GM12878 (cell line): ENCODE measurements at regions not wholly inside any gene's neighbourhood (a gene's known extent, or its start where the extent isn't known, plus 50 kb on each side); places are given as distances from the start of the nearest gene placed in this dataset.

Experiments
- BMI1 ChIP-seq: fragments of 450-650 bp; IDR thresholded peaks from 2 replicates; pipeline ENCODE4 v1.6.1; 2016; ENCODE audit warnings: mild to moderate bottlenecking, moderate library complexity, borderline replicate concordance
- TF ChIP-seq, protein P1 (sequence below): fragments of 450-650 bp; IDR thresholded peaks from 2 replicates; pipeline ENCODE4 v1.6.1; 2017; ENCODE audit warnings: antibody characterized with exemption, mild to moderate bottlenecking, moderate library complexity
- TF ChIP-seq, protein P2 (sequence below): fragments of 450-650 bp; IDR thresholded peaks from 2 replicates; pipeline ENCODE4 v1.6.1; 2017; ENCODE audit warnings: mild to moderate bottlenecking
- TF ChIP-seq, protein P3 (sequence below): IDR thresholded peaks from 2 replicates; pipeline ENCODE4 v1.6.1; 2011; ENCODE audit warnings: low read depth, low read length, improper control_type of control experiment, borderline replicate concordance

DNA sequence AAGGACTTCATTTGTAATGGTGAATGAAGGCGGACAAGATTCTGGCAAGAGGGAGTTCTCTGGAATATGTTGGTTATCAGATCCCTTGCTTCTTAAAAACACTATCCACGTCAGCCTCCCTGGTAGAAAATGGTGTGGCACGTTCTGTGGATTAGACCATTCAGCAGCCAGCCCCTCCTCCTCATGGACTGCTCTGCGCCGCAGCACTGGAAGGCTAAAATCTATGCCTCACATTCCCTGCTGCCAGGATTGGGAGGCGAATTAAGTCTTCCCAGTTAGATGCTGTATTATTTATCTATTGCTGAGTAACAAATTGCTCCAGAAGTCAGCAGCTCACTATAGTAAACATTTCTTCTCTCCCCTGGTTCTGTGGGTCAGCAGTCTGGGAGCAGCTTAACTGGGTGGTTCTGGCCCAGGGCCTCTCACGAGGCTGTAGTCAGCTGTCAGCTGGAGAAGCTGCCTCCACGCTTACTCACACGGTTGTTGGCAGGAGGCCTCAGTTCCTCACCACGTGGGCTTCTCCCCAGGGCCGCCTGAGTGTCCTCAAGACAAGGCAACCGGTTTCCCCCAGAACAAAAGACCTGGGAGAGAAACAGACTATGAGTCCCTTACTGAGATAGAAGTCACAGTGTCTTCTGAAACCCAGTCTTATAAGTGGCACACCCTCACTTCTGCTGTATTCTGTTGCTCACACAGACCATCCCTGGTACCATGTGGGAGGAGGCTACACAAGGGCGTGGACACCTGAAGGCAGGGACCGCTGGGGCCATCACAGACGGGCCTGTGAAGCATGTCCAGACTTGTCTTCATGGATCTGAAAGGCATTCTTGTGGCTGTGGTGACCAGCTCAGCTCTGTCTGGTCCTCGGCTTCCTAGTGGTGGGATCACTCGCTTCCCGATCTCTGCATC, 101.0 kb downstream of the NRN1 start:
- TF ChIP-seq, protein P1, sequence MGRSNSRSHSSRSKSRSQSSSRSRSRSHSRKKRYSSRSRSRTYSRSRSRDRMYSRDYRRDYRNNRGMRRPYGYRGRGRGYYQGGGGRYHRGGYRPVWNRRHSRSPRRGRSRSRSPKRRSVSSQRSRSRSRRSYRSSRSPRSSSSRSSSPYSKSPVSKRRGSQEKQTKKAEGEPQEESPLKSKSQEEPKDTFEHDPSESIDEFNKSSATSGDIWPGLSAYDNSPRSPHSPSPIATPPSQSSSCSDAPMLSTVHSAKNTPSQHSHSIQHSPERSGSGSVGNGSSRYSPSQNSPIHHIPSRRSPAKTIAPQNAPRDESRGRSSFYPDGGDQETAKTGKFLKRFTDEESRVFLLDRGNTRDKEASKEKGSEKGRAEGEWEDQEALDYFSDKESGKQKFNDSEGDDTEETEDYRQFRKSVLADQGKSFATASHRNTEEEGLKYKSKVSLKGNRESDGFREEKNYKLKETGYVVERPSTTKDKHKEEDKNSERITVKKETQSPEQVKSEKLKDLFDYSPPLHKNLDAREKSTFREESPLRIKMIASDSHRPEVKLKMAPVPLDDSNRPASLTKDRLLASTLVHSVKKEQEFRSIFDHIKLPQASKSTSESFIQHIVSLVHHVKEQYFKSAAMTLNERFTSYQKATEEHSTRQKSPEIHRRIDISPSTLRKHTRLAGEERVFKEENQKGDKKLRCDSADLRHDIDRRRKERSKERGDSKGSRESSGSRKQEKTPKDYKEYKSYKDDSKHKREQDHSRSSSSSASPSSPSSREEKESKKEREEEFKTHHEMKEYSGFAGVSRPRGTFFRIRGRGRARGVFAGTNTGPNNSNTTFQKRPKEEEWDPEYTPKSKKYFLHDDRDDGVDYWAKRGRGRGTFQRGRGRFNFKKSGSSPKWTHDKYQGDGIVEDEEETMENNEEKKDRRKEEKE, result no peak
- TF ChIP-seq, protein P2, sequence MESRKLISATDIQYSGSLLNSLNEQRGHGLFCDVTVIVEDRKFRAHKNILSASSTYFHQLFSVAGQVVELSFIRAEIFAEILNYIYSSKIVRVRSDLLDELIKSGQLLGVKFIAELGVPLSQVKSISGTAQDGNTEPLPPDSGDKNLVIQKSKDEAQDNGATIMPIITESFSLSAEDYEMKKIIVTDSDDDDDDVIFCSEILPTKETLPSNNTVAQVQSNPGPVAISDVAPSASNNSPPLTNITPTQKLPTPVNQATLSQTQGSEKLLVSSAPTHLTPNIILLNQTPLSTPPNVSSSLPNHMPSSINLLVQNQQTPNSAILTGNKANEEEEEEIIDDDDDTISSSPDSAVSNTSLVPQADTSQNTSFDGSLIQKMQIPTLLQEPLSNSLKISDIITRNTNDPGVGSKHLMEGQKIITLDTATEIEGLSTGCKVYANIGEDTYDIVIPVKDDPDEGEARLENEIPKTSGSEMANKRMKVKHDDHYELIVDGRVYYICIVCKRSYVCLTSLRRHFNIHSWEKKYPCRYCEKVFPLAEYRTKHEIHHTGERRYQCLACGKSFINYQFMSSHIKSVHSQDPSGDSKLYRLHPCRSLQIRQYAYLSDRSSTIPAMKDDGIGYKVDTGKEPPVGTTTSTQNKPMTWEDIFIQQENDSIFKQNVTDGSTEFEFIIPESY, result no peak
- TF ChIP-seq BMI1, result no peak
- TF ChIP-seq, protein P3, sequence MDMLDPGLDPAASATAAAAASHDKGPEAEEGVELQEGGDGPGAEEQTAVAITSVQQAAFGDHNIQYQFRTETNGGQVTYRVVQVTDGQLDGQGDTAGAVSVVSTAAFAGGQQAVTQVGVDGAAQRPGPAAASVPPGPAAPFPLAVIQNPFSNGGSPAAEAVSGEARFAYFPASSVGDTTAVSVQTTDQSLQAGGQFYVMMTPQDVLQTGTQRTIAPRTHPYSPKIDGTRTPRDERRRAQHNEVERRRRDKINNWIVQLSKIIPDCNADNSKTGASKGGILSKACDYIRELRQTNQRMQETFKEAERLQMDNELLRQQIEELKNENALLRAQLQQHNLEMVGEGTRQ, result no peak
